ENCODE measurements at regions not wholly inside any gene's neighbourhood (a gene's known extent, or its start where the extent isn't known, plus 50 kb on each side); places are given as distances from the start of the nearest gene placed in this dataset.
"Not testable (repeated sequence)": the region's sequence is repeated elsewhere in the genome, so short reads cannot be mapped to it uniquely, and the experiment has no call there.

GRCh38 chr6:2363211-2363610 is 117.8 kb upstream of the GMDS start:
- DNase-seq = no peak

GRCh38 chr6:2361195-2361594 is 115.8 kb upstream of the GMDS start:
- DNase-seq = no peak

DNA sequence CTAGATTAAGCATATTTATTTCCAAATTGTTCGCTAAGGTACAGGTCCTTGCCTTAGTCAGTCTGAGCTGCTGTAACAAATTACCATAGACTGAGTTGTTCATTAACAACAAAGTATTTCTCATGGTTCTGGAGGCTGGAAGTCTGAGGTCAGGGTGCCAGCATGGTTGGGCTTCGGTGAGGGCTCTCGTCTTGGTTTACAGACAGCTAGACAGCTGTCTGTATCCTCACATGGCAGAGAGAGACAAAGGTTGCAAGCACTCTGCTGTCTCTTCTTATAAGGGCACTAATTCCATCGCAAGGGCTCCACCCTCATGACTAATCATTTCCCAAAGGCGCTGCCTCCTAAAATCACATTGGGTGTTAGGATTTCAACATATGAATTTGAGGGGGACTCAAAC is 115.3 kb upstream of the GMDS start:
- DNase-seq = no peak

DNA sequence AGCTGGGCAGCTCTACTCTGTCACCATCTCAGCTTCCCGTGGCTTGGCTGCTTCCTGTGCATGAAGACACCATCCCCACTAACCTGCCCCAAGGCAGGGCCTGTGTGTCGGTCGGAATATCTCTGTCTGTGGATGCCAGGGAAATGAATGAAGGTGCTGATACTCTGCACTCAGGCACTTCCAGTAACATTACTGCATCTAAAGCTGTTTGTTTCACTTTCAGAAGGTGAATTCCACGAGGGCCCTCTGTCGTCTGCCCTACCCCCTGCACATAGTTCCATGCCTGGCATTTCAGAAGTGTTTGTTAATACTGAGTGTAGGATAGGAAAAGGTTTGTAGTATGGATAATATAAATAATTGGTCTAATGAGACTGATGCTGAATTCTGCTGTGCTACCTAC is 114.7 kb upstream of the GMDS start:
- no peak for DNase-seq

DNA sequence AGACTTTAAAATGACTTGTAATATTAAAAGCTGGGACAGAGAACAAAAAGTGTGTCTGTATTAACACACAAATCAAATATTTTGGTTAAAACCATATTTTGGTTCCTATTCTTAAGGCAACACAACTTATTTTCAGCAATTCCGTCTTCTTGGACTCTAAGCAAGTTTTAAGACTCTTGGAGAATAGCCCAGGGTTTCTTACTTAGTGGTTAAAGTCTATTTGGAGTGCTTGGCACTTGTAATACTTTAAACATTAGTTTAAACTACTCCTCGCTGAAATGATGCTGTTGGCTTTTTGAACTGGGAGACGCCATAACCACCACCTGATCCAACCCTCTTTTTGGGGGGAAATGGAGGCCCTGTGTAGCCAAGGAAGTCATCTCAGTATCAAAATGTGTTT is 109.7 kb upstream of the GMDS start:
- no peak for DNase-seq

DNA sequence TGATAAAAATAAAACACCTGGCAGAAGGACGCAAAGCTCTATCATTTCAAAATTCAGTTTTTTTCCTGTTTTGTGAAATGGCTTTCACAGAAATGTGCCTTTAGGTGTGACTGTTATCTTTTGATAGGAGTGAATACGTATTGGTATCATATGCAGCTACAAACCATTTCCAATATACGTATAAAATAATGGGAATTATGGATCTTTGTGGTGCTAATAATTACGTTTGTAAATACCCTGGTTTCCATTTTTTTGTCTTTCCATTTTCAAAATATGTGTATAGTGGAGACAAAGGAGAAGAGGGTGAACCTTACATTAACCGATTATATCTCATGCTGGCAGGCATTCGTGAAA is 108.7 kb upstream of the GMDS start:
- DNase-seq = no peak

- DNase-seq = peak; percentile 58
Observed at GRCh38 chr6:2353412-2354137, 108.2 kb upstream of the GMDS start.

GRCh38 chr6:2351807-2352431 is 106.5 kb upstream of the GMDS start:
- no peak for DNase-seq

DNA sequence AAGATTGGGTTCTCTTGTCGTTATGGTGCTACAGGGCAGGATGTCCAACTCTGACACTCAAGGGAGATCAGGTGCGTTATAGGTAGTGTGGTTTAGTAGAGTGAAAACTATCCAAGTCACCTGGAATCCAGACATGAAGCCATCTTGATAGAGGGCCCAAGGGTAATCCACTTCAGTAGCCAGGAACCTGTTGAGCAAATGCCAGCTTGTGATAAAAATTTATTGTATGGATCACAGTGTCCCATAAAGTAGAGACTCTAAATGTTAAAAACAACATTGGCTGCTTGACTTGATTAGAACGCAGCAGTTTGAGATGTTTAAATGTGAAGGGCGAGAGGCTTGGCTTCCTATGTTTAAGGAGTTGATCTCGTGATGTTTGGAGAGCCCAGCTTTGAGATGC is 105.7 kb upstream of the GMDS start:
- DNase-seq = no peak

GRCh38 chr6:2346078-2346477 is 100.7 kb upstream of the GMDS start:
- no peak for DNase-seq

- DNase-seq = no peak
Observed at GRCh38 chr6:2344319-2344905, 99.0 kb upstream of the GMDS start.

GRCh38 chr6:2327591-2327990 is 82.2 kb upstream of the GMDS start:
- DNase-seq = no peak

DNA sequence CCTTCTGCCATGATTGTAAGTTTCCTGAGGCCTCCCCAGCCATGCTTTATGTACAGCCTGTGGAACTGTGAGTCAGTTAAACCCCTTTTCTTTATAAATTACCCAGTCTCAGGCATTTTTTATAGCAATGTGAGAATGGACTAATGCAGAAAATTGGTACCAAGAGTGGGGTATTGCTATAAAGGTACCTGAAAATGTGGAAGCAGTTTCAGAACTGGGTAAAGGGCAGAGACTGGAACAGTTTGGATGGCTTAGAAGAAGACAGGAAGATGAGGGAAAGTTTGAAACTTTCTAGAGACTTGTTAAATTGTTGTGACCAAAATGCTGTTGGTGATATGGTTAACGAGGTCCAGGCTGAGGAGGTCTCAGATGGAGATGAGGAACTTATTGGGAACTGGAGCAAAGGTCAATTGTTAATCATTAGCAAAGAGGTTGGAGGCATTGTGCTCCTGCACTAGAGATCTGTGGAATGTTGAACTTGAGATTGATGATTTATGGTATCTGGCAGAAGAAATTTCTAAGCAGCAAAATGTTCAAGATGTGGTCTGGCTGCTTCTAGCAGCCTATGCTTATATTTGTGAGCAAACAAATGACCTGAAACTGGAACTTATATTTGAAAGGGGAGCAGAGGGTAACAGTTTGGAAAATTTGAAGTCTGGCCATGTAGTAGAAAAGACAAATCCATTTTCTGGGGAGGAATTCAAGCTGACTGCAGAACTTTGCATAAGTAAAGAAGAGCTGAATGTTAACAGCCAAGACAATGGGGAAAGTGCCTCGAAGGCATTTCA is 79.0 kb upstream of the GMDS start:
- DNase-seq = no peak

DNA sequence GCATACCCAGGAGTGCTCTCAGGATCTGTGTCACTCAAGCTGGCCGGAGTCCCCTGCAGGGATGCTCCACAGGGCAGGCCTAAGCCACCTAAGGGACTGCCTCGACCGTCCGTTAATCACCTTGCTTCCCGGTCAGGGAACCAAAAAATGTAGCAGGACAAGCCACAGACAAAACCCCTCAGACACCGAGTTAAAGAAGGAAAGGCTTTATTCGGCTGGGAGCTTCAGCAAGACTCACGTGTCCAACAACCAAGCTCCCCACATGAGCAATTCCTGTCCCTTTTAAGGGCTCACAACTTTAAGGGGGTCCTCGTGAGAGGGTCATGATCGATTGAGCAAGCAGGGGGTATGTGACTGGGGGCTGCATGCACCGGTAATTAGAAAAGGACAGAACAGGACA is 72.1 kb upstream of the GMDS start:
- DNase-seq = not testable (repeated sequence)

GRCh38 chr6:2314641-2315040 is 69.2 kb upstream of the GMDS start:
- no peak for DNase-seq

- DNase-seq = no peak
Observed at GRCh38 chr6:2310042-2310441, 64.6 kb upstream of the GMDS start.

GRCh38 chr6:2309122-2309521 is 63.7 kb upstream of the GMDS start:
- DNase-seq = no peak

- no peak for DNase-seq
Observed at GRCh38 chr6:2307799-2308198, 62.4 kb upstream of the GMDS start.

DNA sequence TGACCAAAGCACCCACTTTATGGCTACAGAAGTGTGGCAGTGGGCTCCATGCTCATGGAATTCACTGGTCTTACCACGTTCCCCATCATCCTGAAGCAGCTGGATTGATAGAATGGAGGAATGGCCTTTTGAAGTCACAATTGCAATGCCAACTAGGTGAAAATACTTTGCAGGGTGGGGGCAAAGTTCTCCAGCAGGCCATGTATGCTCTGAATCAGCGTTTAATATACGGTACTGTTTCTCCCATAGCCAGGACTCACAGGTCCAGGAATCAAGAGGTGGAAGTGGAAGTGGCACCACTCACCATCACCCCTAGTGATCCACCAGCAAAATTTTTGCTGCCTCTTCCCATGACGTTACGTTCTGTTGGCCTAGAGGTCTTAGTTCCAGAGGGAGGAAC is 60.5 kb upstream of the GMDS start:
- no peak for DNase-seq

DNA sequence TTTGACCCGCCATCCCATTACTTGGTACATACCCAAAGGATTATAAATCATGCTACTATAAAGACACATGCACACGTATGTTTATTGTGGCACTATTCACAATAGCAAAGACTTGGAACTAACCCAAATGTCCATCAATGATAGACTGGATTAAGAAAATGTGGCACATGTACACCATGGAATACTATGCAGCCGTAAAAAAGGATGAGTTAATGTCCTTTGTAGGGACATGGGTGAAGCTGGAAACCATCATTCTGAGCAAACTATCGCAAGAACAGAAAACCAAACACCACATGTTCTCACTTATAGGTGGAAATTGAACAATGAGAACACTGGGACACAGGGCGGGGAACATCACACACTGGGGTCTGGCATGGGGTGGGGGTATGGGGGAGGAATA is 57.1 kb upstream of the GMDS start:
- not testable (repeated sequence) for DNase-seq

DNA sequence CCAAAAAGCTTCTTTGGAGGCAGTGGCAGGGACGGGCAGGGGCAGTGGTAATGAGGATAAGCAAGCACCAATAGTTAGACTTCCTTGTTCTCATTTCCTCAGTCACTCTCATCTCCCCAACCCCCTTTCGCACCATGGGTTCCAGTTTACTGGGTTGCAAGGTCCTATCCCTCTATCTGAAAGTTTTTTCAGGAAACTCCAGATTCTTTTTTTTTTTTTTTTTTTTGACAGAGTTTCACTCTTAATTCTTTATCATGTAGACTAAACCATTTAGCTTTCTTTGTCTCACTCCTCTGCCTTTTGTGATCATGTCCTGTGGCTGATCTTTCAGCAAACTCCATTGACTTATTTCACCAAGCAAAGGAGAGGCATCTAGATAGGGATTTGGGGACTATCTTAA is 51.4 kb upstream of the GMDS start:
- DNase-seq = no peak

Data from activated CD4-positive, alpha-beta T cell treated with anti-CD3 and anti-CD28 coated beads, Interleukin-2, Interleukin-6, amounts not matched to agents 100 ng/mL and 50 ng/mL, durations not matched to agents 16 hours and 8 hours (primary cell).